ENCODE measurements at regions not wholly inside any gene's neighbourhood (a gene's known extent, or its start where the extent isn't known, plus 50 kb on each side); places are given as distances from the start of the nearest gene placed in this dataset.

DNA sequence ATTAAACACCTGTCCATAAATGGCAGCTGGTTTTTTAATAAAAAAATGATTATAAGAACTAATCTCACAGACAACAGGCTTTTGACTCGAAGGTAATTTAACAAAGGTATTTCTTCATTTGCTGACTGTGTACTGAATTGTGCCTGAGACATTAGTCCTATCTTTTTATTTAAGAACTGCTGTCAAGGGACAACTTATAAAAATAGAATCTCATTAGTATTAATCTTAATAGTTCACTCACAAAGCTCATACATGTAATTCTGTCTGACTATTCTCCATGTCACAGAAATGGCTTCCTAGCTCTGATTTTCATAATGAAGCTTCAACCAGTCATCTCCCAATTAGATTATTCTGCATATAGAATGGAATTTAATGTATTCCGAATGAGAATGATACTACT is 276.9 kb upstream of the PDZRN3 start:
- TF ChIP-seq CTCF (conservative IDR thresholded peaks at IDR 0.05) (no peak), EZH2 (IDR thresholded peaks at IDR 0.05; ENCODE audit: low read depth) (no peak)

Data from PC-9 (cell line).